ENCODE measurements at regions not wholly inside any gene's neighbourhood (a gene's known extent, or its start where the extent isn't known, plus 50 kb on each side); places are given as distances from the start of the nearest gene placed in this dataset.

DNA sequence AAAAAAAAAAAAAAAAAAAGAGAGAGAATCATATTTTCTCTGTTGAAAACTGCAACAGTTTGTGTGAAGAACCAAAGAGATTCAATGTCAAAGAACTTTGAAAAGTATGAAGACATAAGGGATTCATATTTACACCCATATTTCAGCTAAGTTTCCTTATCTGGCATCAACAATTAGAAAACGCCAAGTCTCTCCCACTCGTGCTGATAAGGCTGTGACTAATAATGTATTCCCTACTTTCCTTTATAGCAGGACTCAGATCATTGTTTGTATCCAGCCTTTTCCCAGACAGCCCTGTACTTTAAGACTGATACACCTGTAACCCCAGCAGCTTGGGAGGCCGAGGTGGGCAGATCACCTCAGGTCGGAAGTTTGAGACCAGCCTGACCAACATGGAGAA is 54.1 kb upstream of the STK32A start:
- peaks cover 7% of the 10 kb centered on the region for H3K9me3 Mint-ChIP-seq
- TF ChIP-seq EZH2 (IDR thresholded peaks at IDR 0.05) (no peak), EZH2phosphoT487 (IDR thresholded peaks at IDR 0.05) (no peak)
- TF ChIP-seq, protein P1, sequence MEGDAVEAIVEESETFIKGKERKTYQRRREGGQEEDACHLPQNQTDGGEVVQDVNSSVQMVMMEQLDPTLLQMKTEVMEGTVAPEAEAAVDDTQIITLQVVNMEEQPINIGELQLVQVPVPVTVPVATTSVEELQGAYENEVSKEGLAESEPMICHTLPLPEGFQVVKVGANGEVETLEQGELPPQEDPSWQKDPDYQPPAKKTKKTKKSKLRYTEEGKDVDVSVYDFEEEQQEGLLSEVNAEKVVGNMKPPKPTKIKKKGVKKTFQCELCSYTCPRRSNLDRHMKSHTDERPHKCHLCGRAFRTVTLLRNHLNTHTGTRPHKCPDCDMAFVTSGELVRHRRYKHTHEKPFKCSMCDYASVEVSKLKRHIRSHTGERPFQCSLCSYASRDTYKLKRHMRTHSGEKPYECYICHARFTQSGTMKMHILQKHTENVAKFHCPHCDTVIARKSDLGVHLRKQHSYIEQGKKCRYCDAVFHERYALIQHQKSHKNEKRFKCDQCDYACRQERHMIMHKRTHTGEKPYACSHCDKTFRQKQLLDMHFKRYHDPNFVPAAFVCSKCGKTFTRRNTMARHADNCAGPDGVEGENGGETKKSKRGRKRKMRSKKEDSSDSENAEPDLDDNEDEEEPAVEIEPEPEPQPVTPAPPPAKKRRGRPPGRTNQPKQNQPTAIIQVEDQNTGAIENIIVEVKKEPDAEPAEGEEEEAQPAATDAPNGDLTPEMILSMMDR (IDR thresholded peaks at IDR 0.05) = no peak
- no peaks in the 10 kb centered on the region for H3K4me1 ChIP-seq
- no peak overlapping the region for H3K4me3 ChIP-seq
- no peak overlapping the region for H3K27ac Mint-ChIP-seq
- no peak overlapping the region for H3K4me2 ChIP-seq
- H3K27ac ChIP-seq = no peak overlapping the region
- peaks cover 13% of the 10 kb centered on the region for H3K4me1 Mint-ChIP-seq
- no peak for DNase-seq (ENCODE audit: low spot score)
- no peaks in the 10 kb centered on the region for H3K36me3 ChIP-seq
- H3K79me2 ChIP-seq (ENCODE audit: low read depth) = no peaks in the 10 kb centered on the region
- H3K9ac ChIP-seq = no peak overlapping the region
- H3K36me3 Mint-ChIP-seq = no peaks in the 10 kb centered on the region
- no peaks in the 10 kb centered on the region for H3F3A ChIP-seq (ENCODE audit: low read depth)
- H3K27me3 ChIP-seq = no peaks in the 10 kb centered on the region
- no peaks in the 10 kb centered on the region for H4K20me1 ChIP-seq (ENCODE audit: low read depth)
- no peak overlapping the region for H3K4me3 Mint-ChIP-seq
- no peak overlapping the region for H2AFZ ChIP-seq (replicated peaks)
- no peaks in the 10 kb centered on the region for H3K27me3 Mint-ChIP-seq (ENCODE audit: insufficient read depth, low read depth)
- H3K9me3 ChIP-seq (ENCODE audit: low read depth) = no peaks in the 10 kb centered on the region
